WTC11 (cell line): ENCODE measurements at regions not wholly inside any gene's neighbourhood (a gene's known extent, or its start where the extent isn't known, plus 50 kb on each side); places are given as distances from the start of the nearest gene placed in this dataset.

ENCODE experiments used
- ATAC-seq: fragments of 200-7000 bp; cut with Tn5 transposase; 2 replicates; pipeline ENCODE4 v1.10.0; 2021; ENCODE audit warnings: mild to moderate bottlenecking, moderate library complexity
- CTCF ChIA-PET: fragments of 300-600 bp; sonication (Branson Sonifier 250); formaldehyde crosslinking; loops from one replicate; lab custom pipeline; 2021; ENCODE audit warnings: antibody characterized with exemption; lab: Charles Lee
- POLR2A ChIA-PET: fragments of 350-600 bp; sonication (Branson Sonifier 250); formaldehyde crosslinking; loops from one replicate; lab custom pipeline; 2021; ENCODE audit warnings: antibody characterized with exemption; lab: Charles Lee
- DNase-seq: peaks from one replicate; pipeline ENCODE4 v3.0.0; 2021; ENCODE audit warnings: low spot score
- H3K27ac Mint-ChIP-seq: 2 replicates; pipeline ENCODE4 v1.8.0; 2021; ENCODE audit warnings: mixed read lengths
- H3K27me3 Mint-ChIP-seq: 2 replicates; pipeline ENCODE4 v1.8.0; 2021; ENCODE audit warnings: low read depth, mild to moderate bottlenecking, moderate library complexity, mixed read lengths
- H3K36me3 Mint-ChIP-seq: 2 replicates; pipeline ENCODE4 v1.8.0; 2021; ENCODE audit warnings: mixed read lengths
- H3K4me1 Mint-ChIP-seq: 2 replicates; pipeline ENCODE4 v1.8.0; 2022; ENCODE audit warnings: mixed read lengths
- H3K4me3 Mint-ChIP-seq: 2 replicates; pipeline ENCODE4 v1.8.0; 2021; ENCODE audit warnings: mild to moderate bottlenecking, moderate library complexity, mixed read lengths
- H3K9me3 Mint-ChIP-seq: 2 replicates; pipeline ENCODE4 v1.8.0; 2021; ENCODE audit warnings: mixed read lengths
- AR ChIP-seq: fragments of 250-450 bp; sonication (Bioruptor Pico); IDR thresholded peaks from 2 replicates; pipeline ENCODE4 v1.9.0; 2021; ENCODE audit warnings: mild to moderate bottlenecking
- ATF2 ChIP-seq: sonication (generic); formaldehyde crosslinking; IDR thresholded peaks from 2 replicates; pipeline ENCODE4 v1.8.1; 2022; ENCODE audit warnings: low read depth, missing genetic modification reagents, borderline replicate concordance
- CREB1 ChIP-seq: sonication (generic); formaldehyde crosslinking; IDR thresholded peaks from 2 replicates; pipeline ENCODE4 v1.8.0; 2023; ENCODE audit warnings: mild to moderate bottlenecking, missing genetic modification reagents
- CTCF ChIP-seq: fragments of 200-600 bp; IDR thresholded peaks from 2 replicates; pipeline ENCODE4 v1.8.0; 2022; ENCODE audit warnings: antibody characterized with exemption
- E2F1 ChIP-seq: sonication (generic); formaldehyde crosslinking; IDR thresholded peaks from 2 replicates; pipeline ENCODE4 v1.8.0; 2022; ENCODE audit warnings: mild to moderate bottlenecking, missing genetic modification reagents
- ESRRA ChIP-seq: sonication (generic); formaldehyde crosslinking; IDR thresholded peaks from 2 replicates; pipeline ENCODE4 v1.8.1; 2022; ENCODE audit warnings: mild to moderate bottlenecking, missing genetic modification reagents, borderline replicate concordance
- FOXK1 ChIP-seq: sonication (generic); formaldehyde crosslinking; IDR thresholded peaks from 2 replicates; pipeline ENCODE4 v1.8.0; 2022; ENCODE audit warnings: mild to moderate bottlenecking, moderate library complexity, missing genetic modification reagents
- GRHL2 ChIP-seq: fragments of 250-450 bp; sonication (Bioruptor Pico); IDR thresholded peaks from 2 replicates; pipeline ENCODE4 v1.8.0; 2022; ENCODE audit warnings: mild to moderate bottlenecking, moderate library complexity; ENCODE audit not compliant: insufficient replicate concordance, severe bottlenecking
- JAZF1 ChIP-seq: fragments of 250-450 bp; sonication (Bioruptor Pico); IDR thresholded peaks from 2 replicates; pipeline ENCODE4 v1.9.0; 2021; ENCODE audit warnings: moderate library complexity, mild to moderate bottlenecking, inconsistent platforms
- TCF7 ChIP-seq: sonication (generic); formaldehyde crosslinking; IDR thresholded peaks from 2 replicates; pipeline ENCODE4 v1.8.0; 2022; ENCODE audit warnings: mild to moderate bottlenecking, low read depth, missing genetic modification reagents, moderate library complexity
- TEAD4 ChIP-seq: sonication (generic); formaldehyde crosslinking; IDR thresholded peaks from 2 replicates; pipeline ENCODE4 v1.8.0; 2022; ENCODE audit warnings: mild to moderate bottlenecking, missing genetic modification reagents
- ZBTB21 ChIP-seq: sonication (generic); formaldehyde crosslinking; IDR thresholded peaks from 2 replicates; pipeline ENCODE4 v1.8.1; 2023; ENCODE audit warnings: mild to moderate bottlenecking, missing genetic modification reagents, borderline replicate concordance
- ZNF121 ChIP-seq: sonication (generic); formaldehyde crosslinking; IDR thresholded peaks from 2 replicates; pipeline ENCODE4 v1.8.0; 2023; ENCODE audit warnings: missing genetic modification reagents
- ZNF396 ChIP-seq: fragments of 250-450 bp; sonication (Bioruptor Pico); IDR thresholded peaks from 2 replicates; pipeline ENCODE4 v1.8.0; 2021; ENCODE audit warnings: mild to moderate bottlenecking, moderate library complexity, borderline replicate concordance
- ZSCAN18 ChIP-seq: fragments of 250-450 bp; sonication (Bioruptor Pico); IDR thresholded peaks from 2 replicates; pipeline ENCODE4 v2.1.2; 2022; ENCODE audit warnings: mild to moderate bottlenecking, moderate library complexity

- no peak for TF ChIP-seq E2F1 (CRISPR knock-in tag)
- no peak for TF ChIP-seq ESRRA (CRISPR knock-in tag)
- TF ChIP-seq JAZF1: no peak
- TF ChIP-seq FOXK1 (CRISPR knock-in tag): no peak
- no peak for TF ChIP-seq CTCF
- no peak for TF ChIP-seq CREB1 (CRISPR knock-in tag)
- no peak for TF ChIP-seq ZSCAN18 (CRISPR knock-in tag)
Observed at GRCh38 chr20:21643417-21643816, 62.0 kb upstream of the PAX1 start (continued).

- Mint-ChIP-seq H3K27ac (no peak overlapping the region), H3K27me3 (peaks cover 3% of the 10 kb centered on the region; the same call in 1 of the 2 replicates), H3K36me3 (no peaks in the 10 kb centered on the region; the same call in 1 of the 2 replicates), H3K9me3 (peaks cover 4% of the 10 kb centered on the region), H3K4me1 (no peaks in the 10 kb centered on the region), H3K4me3 (no peak overlapping the region)
- peak; percentile 68 for DNase-seq
- POLR2A ChIA-PET: no interaction called here
- peak; percentile 99 for ATAC-seq
- CTCF ChIA-PET: interaction anchor here (0.6 to 4.0 kb wide), 16 partner anchors 9 to 369 kb away, joined by 3 to 36 read pairs (median 3); partner anchors contain the start of gene PAX1
- TF ChIP-seq TEAD4 (CRISPR knock-in tag): no peak
- TF ChIP-seq ZBTB21 (CRISPR knock-in tag): no peak
- no peak for TF ChIP-seq ZNF396 (CRISPR knock-in tag)
- TF ChIP-seq CTCF: peak; percentile 30; the same call in 1 of the 2 replicates
- no peak for TF ChIP-seq GRHL2 (CRISPR knock-in tag)
- no peak for TF ChIP-seq ATF2 (CRISPR knock-in tag)
Observed at GRCh38 chr20:21640556-21640955, 64.9 kb upstream of the PAX1 start.

- CTCF ChIA-PET: interaction anchor here (1.0 to 1.6 kb wide), 5 partner anchors 18 to 175 kb away, joined by 3 to 4 read pairs (median 3); no protein-coding TSS in a partner anchor
- no peak overlapping the region for H3K4me3 Mint-ChIP-seq
- no peaks in the 10 kb centered on the region; the same call in none of the 2 replicates for H3K27me3 Mint-ChIP-seq
Observed at GRCh38 chr20:21633829-21634228, 71.6 kb upstream of the PAX1 start.

More at GRCh38 chr20:21633829-21634228, 71.6 kb upstream of the PAX1 start:
- no peak for DNase-seq
- no peak for ATAC-seq
- TF ChIP-seq AR (CRISPR knock-in tag): no peak
- TF ChIP-seq ATF2 (CRISPR knock-in tag): no peak
- TF ChIP-seq TCF7 (CRISPR knock-in tag): no peak
- no peak for TF ChIP-seq E2F1 (CRISPR knock-in tag)
- no peak for TF ChIP-seq ZNF121
- Mint-ChIP-seq H3K36me3 (no peaks in the 10 kb centered on the region), H3K9me3 (no peaks in the 10 kb centered on the region), H3K4me1 (no peaks in the 10 kb centered on the region), H3K27ac (no peak overlapping the region)
- POLR2A ChIA-PET: no interaction called here
